SKM-1 treated with dmso at 0.1 percent for 144 hours (cell line): ENCODE measurements at regions not wholly inside any gene's neighbourhood (a gene's known extent, or its start where the extent isn't known, plus 50 kb on each side); places are given as distances from the start of the nearest gene placed in this dataset.
"Not testable (repeated sequence)": the region's sequence is repeated elsewhere in the genome, so short reads cannot be mapped to it uniquely, and the experiment has no call there.

Experiments used
- DNase-seq: peaks from one replicate; lab custom pipeline; 2025; ENCODE audit not compliant: unreplicated experiment; lab: John Stamatoyannopoulos, UW

GRCh38 chr13:32828711-32829110 is 187.5 kb upstream of the KL start:
- DNase-seq: no peak

DNA sequence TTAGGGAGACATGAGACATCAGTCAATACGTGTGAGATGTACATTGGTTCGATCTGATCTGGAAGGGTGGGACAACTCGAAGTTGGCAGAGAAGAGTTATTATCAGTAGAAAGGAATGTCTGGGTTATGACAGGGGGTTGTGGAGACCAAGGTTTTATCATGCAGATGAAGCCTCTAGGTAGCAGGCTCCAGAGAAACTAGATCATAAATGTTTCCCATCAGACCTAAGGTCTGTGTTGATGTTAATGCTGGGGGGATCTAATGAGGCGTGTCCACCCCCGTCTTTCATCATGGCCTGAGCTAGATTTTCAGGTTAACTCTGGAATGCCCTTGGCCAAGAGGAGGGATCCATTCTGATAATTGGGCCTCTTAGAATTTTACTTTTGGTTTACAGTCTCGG is 187.0 kb upstream of the KL start:
- no peak for DNase-seq

DNA sequence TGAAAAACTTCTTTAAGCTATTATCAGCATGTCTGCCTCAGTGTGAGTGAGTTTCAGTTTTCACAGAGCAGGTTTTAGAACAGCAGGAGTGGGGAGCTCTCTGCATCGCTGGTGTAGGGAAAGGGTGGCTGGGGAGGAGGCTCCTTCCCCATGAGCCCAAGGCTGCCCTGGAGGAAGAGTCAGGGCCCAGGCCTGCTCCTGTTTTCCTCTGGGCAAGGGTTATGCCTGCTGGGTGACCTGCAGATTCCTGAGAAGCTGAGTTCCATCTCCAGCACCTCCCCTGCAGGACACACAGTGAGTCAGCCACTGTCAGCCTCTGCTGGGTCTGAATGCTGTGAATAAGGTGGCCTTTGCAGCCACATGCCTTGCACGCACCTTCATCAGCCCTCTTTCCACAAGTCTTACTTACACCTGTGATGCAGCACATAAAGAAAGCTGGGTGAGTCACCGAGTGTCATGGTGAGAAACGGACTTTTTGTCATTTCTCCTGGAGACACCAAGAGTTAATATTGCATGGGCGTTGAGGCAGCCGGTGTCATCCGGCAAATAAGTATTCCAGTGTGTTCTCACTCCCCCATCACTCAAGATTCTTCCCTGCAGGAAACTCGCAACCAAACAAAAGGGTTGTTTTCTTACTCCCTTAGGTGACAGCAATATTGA is 186.4 kb upstream of the KL start:
- DNase-seq: no peak

DNA sequence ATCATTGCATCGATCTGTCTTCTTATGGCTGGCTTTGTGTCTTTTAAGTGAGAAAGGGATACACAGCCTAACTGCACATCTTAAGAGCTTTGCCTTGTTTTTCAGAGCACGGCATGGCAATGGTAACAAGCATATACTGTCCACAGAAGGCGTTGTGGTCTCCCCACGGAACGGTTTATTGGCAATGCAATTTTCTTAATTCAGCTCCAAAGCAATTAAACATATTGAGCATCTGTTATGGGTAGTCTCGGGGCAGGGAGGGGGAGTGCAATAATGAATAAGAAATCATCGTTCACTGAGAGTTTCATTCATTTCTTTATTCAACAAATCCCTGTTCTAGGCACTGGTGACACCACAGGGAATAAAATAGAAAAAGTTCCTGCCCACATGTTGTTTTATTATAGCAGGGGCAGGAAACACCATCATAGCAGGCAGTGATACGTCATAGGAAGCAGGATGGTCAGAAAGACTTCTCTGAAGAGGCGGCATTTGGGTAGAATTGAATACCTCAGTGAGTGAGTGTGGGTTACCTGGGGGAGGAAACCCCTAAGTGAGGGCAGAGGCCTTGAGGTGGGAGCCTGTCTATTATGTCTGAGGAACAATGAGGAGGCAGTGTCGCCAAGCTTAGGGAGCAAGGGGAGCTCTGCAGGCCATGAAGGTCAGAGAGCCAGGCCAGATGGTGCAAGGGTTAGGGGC is 185.7 kb upstream of the KL start:
- no peak for DNase-seq

- no peak for DNase-seq
Observed at GRCh38 chr13:32837307-32837972, 178.8 kb upstream of the KL start.

DNA sequence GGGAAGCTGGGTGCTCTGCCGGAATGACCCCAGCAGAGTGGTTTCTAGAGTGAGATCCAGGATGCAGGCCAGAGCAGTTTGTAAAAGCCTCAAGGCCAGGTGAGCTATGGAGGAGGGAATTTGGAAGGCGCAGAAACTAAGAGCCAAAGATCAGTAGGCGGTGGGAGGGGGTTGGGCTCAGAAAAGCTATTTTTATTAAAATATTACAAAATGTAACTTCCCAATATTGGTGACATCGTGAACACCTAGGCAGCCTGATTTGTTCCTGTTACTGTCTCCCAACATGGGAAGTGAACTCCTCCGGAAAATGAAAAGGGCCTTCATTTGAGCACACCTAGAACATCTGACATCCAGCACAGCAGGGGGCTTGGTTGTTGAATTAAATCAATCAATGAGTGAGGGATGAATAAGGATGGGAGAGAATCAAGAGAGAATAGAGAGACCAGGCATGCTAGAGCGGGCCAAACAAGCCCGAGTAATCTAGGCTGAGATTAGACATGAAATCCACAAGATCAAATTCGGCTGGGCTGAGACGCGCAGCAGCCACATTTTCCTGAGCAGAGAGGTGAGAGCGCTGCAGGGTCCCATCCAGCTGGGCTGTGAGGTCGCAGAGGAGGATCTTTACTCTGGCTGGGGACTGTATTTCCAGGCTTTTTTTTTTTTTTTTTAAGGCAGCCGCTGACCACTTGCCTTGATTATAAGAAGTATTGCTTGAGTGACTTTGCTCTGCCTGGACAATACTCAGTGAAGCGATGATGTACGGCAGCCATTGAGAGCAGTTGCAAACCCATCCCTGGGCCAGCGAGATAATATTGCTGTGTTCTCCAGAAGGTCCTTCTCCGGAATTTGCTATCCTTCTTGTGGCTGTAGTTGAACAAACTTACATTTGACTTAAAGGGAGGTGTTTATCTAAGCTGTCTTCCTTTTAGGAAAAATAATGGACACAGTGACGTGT is 178.0 kb upstream of the KL start:
- DNase-seq: no peak

DNA sequence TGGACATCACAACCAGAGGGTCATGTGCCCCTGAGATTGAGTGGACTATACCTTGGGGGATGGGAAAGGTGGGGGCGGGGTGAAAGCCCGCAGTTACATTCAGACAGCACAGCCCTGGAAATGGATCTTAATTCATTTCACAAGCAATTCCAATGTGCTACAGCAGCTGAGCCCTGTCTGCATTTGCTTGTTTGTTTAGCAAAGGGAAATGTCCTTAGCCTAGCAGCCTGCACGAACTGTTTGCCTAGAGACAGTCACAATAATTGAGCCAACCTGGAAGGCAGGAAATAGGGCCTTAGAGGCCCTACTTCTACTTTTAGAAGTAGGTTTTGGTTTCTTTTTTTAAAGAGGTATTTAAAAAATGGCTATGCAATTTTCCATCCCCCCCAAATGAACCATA is 177.3 kb upstream of the KL start:
- no peak for DNase-seq

DNA sequence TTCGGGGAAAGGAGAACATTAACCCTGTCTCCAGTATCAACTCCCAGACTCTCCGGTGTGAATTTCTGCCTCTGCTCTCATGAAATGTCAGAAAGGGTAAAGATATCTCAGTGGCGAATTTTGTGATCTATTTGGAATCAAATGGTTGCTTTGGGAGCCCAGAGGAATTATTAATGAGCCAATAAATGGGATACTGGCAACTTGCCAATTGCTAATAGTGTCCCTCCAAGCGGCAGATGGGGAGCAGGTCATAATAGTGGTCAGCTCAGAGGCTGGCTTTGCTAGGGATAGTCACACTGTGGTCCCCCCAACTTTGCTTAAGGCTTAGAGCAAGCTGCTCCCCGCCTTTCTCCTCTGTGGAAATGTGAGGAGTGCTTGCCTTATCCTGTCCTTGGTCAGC is 176.1 kb upstream of the KL start:
- no peak for DNase-seq

GRCh38 chr13:32840989-32841713 is 175.1 kb upstream of the KL start:
- no peak for DNase-seq

- no peak for DNase-seq
Observed at GRCh38 chr13:32845952-32846950, 170.0 kb upstream of the KL start.

DNA sequence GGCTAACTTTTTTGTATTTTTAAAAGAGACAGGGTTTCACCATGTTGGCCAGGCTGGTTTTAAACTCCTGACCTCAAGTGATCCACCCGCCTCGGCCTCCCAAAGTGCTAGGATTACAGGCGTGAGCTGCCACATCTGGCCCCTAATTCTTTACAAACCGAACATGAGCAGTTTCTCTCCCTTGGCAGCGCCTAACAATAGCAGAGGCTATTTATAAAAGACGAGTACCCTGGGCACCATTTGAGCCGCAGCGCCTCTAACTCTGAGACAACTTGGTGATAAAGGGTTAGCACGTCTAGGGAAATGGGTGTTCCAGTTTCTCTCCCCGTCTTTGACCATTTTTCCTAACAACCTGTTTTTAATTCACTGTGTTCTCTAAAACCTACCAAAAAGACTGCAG is 168.2 kb upstream of the KL start:
- DNase-seq: not testable (repeated sequence)

GRCh38 chr13:32849369-32849768 is 166.9 kb upstream of the KL start:
- no peak for DNase-seq

- DNase-seq: no peak
Observed at GRCh38 chr13:32850316-32851052, 165.7 kb upstream of the KL start.

- DNase-seq: no peak
Observed at GRCh38 chr13:32851083-32852069, 164.8 kb upstream of the KL start.

GRCh38 chr13:32852526-32852925 is 163.7 kb upstream of the KL start:
- no peak for DNase-seq

DNA sequence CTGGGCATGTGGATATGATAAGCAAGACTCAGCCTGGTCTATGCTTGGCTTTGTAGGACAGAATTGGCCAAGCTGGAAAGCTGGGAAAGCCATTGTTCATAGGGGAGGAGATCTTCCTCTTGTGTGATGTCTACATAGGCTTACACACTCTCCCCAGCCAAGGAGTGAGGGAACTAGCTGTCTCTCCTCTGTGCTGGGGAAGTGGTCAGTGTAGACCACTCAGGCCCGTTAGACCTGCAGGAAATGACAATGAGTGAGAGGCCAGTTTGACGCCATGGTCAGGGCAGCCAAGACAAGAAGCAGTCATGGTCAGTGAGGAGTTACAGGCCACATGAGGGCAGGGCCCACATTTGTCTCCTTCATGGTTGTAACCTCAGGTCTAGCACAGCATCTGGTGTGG is 159.1 kb upstream of the KL start:
- DNase-seq: no peak

GRCh38 chr13:32857689-32858088 is 158.5 kb upstream of the KL start:
- DNase-seq: no peak
